Skeletal muscle tissue (tissue), 3 donors: ENCODE measurements at regions not wholly inside any gene's neighbourhood (a gene's known extent, or its start where the extent isn't known, plus 50 kb on each side); places are given as distances from the start of the nearest gene placed in this dataset.

Experiments
- H3K27ac ChIP-seq: one replicate; pipeline ENCODE4 v1.7.0; 2013; ENCODE audit warnings: mild to moderate bottlenecking, low read depth, low read length, inconsistent platforms
- H3K27me3 ChIP-seq, 3 donors: one replicate each; pipeline ENCODE4 v1.7.0; 2013; ENCODE audit warnings: low read length in 3 of 3; ENCODE audit not compliant: control insufficient read depth in 3 of 3, insufficient read depth in 3 of 3
- H3K36me3 ChIP-seq, 3 donors: one replicate each; pipeline ENCODE4 v1.7.0; 2013; ENCODE audit warnings: low read length in 3 of 3; ENCODE audit not compliant: control insufficient read depth in 3 of 3, insufficient read depth in 3 of 3
- H3K4me1 ChIP-seq, 3 donors: one replicate each; pipeline ENCODE4 v1.7.0; 2013; ENCODE audit warnings: low read length in 3 of 3, mild to moderate bottlenecking in 3 of 3; ENCODE audit not compliant: control insufficient read depth in 3 of 3, insufficient read depth in 3 of 3
- H3K4me3 ChIP-seq, 3 donors: one replicate each; pipeline ENCODE4 v1.7.0; 2013; ENCODE audit warnings: low read length in 3 of 3
- H3K9ac ChIP-seq, 3 donors: one replicate each; pipeline ENCODE4 v1.7.0; 2013; ENCODE audit warnings: low read length in 3 of 3, mild to moderate bottlenecking in 3 of 3, moderate library complexity in 2 of 3, low read depth in 1 of 3
- H3K9me3 ChIP-seq, 3 donors: one replicate each; pipeline ENCODE4 v1.7.0; 2013; ENCODE audit warnings: low read length in 3 of 3; ENCODE audit not compliant: control insufficient read depth in 3 of 3
- donor health status: Osteomylitis.

- Histone ChIP-seq H3K9ac (no peak overlapping the region), H3K27me3 (no peaks in the 10 kb centered on the region), H3K27ac (no peak overlapping the region), H3K36me3 (no peaks in the 10 kb centered on the region), H3K4me3 (no peak overlapping the region), H3K4me1 (no peaks in the 10 kb centered on the region), H3K9me3 (no peaks in the 10 kb centered on the region)
Observed at GRCh38 chr14:30108975-30109700, 181.5 kb upstream of the PRKD1 start.

GRCh38 chr14:30114051-30114450 is 186.4 kb upstream of the PRKD1 start:
- Histone ChIP-seq H3K9ac (no peak overlapping the region), H3K4me3 (no peak overlapping the region), H3K9me3 (no peaks in the 10 kb centered on the region), H3K4me1 (no peaks in the 10 kb centered on the region), H3K27me3 (no peaks in the 10 kb centered on the region), H3K27ac (no peak overlapping the region), H3K36me3 (no peaks in the 10 kb centered on the region)

GRCh38 chr14:30115756-30116155 is 188.1 kb upstream of the PRKD1 start:
- Histone ChIP-seq H3K9ac (no peak overlapping the region), H3K27ac (no peak overlapping the region), H3K4me1 (no peaks in the 10 kb centered on the region), H3K4me3 (no peak overlapping the region), H3K9me3 (no peaks in the 10 kb centered on the region), H3K27me3 (no peaks in the 10 kb centered on the region), H3K36me3 (no peaks in the 10 kb centered on the region)

GRCh38 chr14:30118992-30119640 is 191.5 kb upstream of the PRKD1 start:
- Histone ChIP-seq H3K4me1 (no peaks in the 10 kb centered on the region), H3K27ac (no peak overlapping the region), H3K36me3 (no peaks in the 10 kb centered on the region), H3K4me3 (no peak overlapping the region), H3K27me3 (no peaks in the 10 kb centered on the region), H3K9ac (no peak overlapping the region), H3K9me3 (no peaks in the 10 kb centered on the region)

GRCh38 chr14:30125322-30125979 is 197.8 kb upstream of the PRKD1 start:
- Histone ChIP-seq H3K36me3 (no peaks in the 10 kb centered on the region), H3K9ac (no peak overlapping the region), H3K27ac (no peak overlapping the region), H3K9me3 (no peaks in the 10 kb centered on the region), H3K4me1 (no peaks in the 10 kb centered on the region), H3K4me3 (no peak overlapping the region), H3K27me3 (no peaks in the 10 kb centered on the region)

GRCh38 chr14:30129807-30130206 is 202.2 kb upstream of the PRKD1 start:
- Histone ChIP-seq H3K9me3 (no peaks in the 10 kb centered on the region), H3K27me3 (no peaks in the 10 kb centered on the region), H3K4me3 (no peak overlapping the region), H3K9ac (no peak overlapping the region), H3K27ac (no peak overlapping the region), H3K36me3 (no peaks in the 10 kb centered on the region), H3K4me1 (no peaks in the 10 kb centered on the region)

- Histone ChIP-seq H3K9ac (no peak overlapping the region), H3K9me3 (no peaks in the 10 kb centered on the region), H3K27ac (no peak overlapping the region), H3K36me3 (no peaks in the 10 kb centered on the region), H3K27me3 (no peaks in the 10 kb centered on the region), H3K4me3 (no peak overlapping the region), H3K4me1 (no peaks in the 10 kb centered on the region)
Observed at GRCh38 chr14:30131581-30132097, 204.0 kb upstream of the PRKD1 start.

- no peak overlapping the region for H3K27ac ChIP-seq
- H3K27me3 ChIP-seq, result no peaks in the 10 kb centered on the region
- H3K4me1 ChIP-seq, result no peaks in the 10 kb centered on the region
- H3K9ac ChIP-seq, result no peak overlapping the region
- H3K36me3 ChIP-seq, result no peaks in the 10 kb centered on the region
- H3K9me3 ChIP-seq, result no peaks in the 10 kb centered on the region
- no peak overlapping the region for H3K4me3 ChIP-seq
Observed at GRCh38 chr14:30132196-30132595, 204.5 kb upstream of the PRKD1 start.

GRCh38 chr14:30134936-30135335 is 207.3 kb upstream of the PRKD1 start:
- no peak overlapping the region for H3K9ac ChIP-seq
- no peaks in the 10 kb centered on the region for H3K9me3 ChIP-seq
- H3K27ac ChIP-seq, result no peak overlapping the region
- no peaks in the 10 kb centered on the region for H3K36me3 ChIP-seq
- H3K4me1 ChIP-seq, result no peaks in the 10 kb centered on the region
- H3K27me3 ChIP-seq, result no peaks in the 10 kb centered on the region
- H3K4me3 ChIP-seq, result no peak overlapping the region

GRCh38 chr14:30138567-30138966 is 210.9 kb upstream of the PRKD1 start:
- Histone ChIP-seq H3K9me3 (no peaks in the 10 kb centered on the region), H3K27ac (no peak overlapping the region), H3K27me3 (no peaks in the 10 kb centered on the region), H3K36me3 (no peaks in the 10 kb centered on the region), H3K9ac (no peak overlapping the region), H3K4me3 (no peak overlapping the region), H3K4me1 (no peaks in the 10 kb centered on the region)
